Loucy (cell line): ENCODE measurements at regions not wholly inside any gene's neighbourhood (a gene's known extent, or its start where the extent isn't known, plus 50 kb on each side); places are given as distances from the start of the nearest gene placed in this dataset.

Source experiments
- H2AFZ ChIP-seq: fragments of 200-600 bp; sonication (generic); 2 replicates; pipeline ENCODE4 v1.6.0; 2016; ENCODE audit warnings: antibody characterized with exemption, mild to moderate bottlenecking, low read length, moderate library complexity
- H3F3A ChIP-seq: fragments of 200-600 bp; 2 replicates; pipeline ENCODE4 v1.6.0; 2016; ENCODE audit warnings: antibody characterized with exemption, low read depth, mild to moderate bottlenecking
- H3K27me3 ChIP-seq: fragments of 200-600 bp; sonication (generic); 2 replicates; pipeline ENCODE4 v1.6.1; 2014; ENCODE audit warnings: low read length, mild to moderate bottlenecking; ENCODE audit not compliant: insufficient read depth, poor library complexity, severe bottlenecking
- H3K36me3 ChIP-seq: fragments of 200-600 bp; sonication (generic); 2 replicates; pipeline ENCODE4 v1.6.1; 2016; ENCODE audit warnings: low read length; ENCODE audit not compliant: insufficient read depth
- H3K4me1 ChIP-seq: fragments of 200-600 bp; sonication (generic); 2 replicates; pipeline ENCODE4 v1.5.1; 2014; ENCODE audit warnings: low read length, mild to moderate bottlenecking; ENCODE audit not compliant: insufficient read depth, poor library complexity, severe bottlenecking
- H3K4me2 ChIP-seq: fragments of 200-600 bp; sonication (generic); 2 replicates; pipeline ENCODE4 v1.6.0; 2014; ENCODE audit warnings: antibody characterized with exemption, low read length, low read depth, mild to moderate bottlenecking; ENCODE audit not compliant: poor library complexity, severe bottlenecking
- H3K4me3 ChIP-seq: fragments of 200-600 bp; sonication (generic); 2 replicates; pipeline ENCODE4 v1.5.1; 2014; ENCODE audit warnings: low read length, mild to moderate bottlenecking, mixed read lengths; ENCODE audit not compliant: poor library complexity, severe bottlenecking
- H3K79me2 ChIP-seq: fragments of 200-600 bp; sonication (generic); 2 replicates; pipeline ENCODE4 v1.6.1; 2014; ENCODE audit warnings: low read length; ENCODE audit not compliant: insufficient read depth
- H3K9ac ChIP-seq: fragments of 200-600 bp; sonication (generic); 2 replicates; pipeline ENCODE4 v1.6.0; 2014; ENCODE audit warnings: mild to moderate bottlenecking, low read depth, low read length, moderate library complexity; ENCODE audit not compliant: poor library complexity, severe bottlenecking
- H3K9me2 ChIP-seq: fragments of 200-600 bp; sonication (generic); replicated peaks from 2 replicates; pipeline ENCODE4 v1.6.1; 2016; ENCODE audit warnings: low read depth, low read length, mixed read lengths
- H3K9me3 ChIP-seq: fragments of 200-600 bp; sonication (generic); 2 replicates; pipeline ENCODE4 v1.6.1; 2014; ENCODE audit warnings: mild to moderate bottlenecking, antibody characterized with exemption, low read length, low read depth; ENCODE audit not compliant: insufficient read depth
- H4K20me1 ChIP-seq: fragments of 200-600 bp; sonication (generic); 2 replicates; pipeline ENCODE4 v1.6.0; 2014; ENCODE audit warnings: antibody characterized with exemption, low read length, mild to moderate bottlenecking; ENCODE audit not compliant: insufficient read depth, poor library complexity, severe bottlenecking
- CTCF ChIP-seq: fragments of 200-600 bp; sonication (generic); conservative IDR thresholded peaks from 2 replicates; pipeline ENCODE4 v1.5.1; 2014; ENCODE audit warnings: mild to moderate bottlenecking, antibody characterized with exemption, low read length
- EZH2phosphoT487 ChIP-seq: fragments of 200-600 bp; IDR thresholded peaks from 2 replicates; pipeline ENCODE4 v1.6.1; 2018; ENCODE audit warnings: antibody characterized with exemption, mild to moderate bottlenecking, moderate library complexity, borderline replicate concordance

- H3K4me2 ChIP-seq, result no peak overlapping the region
- no peaks in the 10 kb centered on the region for H3K36me3 ChIP-seq
- no peaks in the 10 kb centered on the region for H3K79me2 ChIP-seq
- no peak overlapping the region for H3K9ac ChIP-seq
- H2AFZ ChIP-seq, result no peak overlapping the region
- H3K4me1 ChIP-seq, result no peaks in the 10 kb centered on the region
- H3F3A ChIP-seq, result no peaks in the 10 kb centered on the region
- TF ChIP-seq CTCF (no peak), EZH2phosphoT487 (no peak)
- H3K27me3 ChIP-seq, result no peaks in the 10 kb centered on the region
- no peaks in the 10 kb centered on the region for H3K9me2 ChIP-seq
- H3K9me3 ChIP-seq, result no peaks in the 10 kb centered on the region
- no peak overlapping the region for H3K4me3 ChIP-seq
- H4K20me1 ChIP-seq, result no peaks in the 10 kb centered on the region
These were observed 132.9 kb upstream of the C1orf21 start for GRCh38 chr1:184253921-184254320.

- no peak for TF ChIP-seq EZH2phosphoT487
- no peaks in the 10 kb centered on the region for H3K36me3 ChIP-seq
- no peak overlapping the region for H3K4me3 ChIP-seq
- no peaks in the 10 kb centered on the region for H3F3A ChIP-seq
- H3K9me3 ChIP-seq, result no peaks in the 10 kb centered on the region
- no peak overlapping the region for H3K9ac ChIP-seq
- H3K27me3 ChIP-seq, result no peaks in the 10 kb centered on the region
- H3K4me2 ChIP-seq, result no peak overlapping the region
- H2AFZ ChIP-seq, result no peak overlapping the region
- H3K4me1 ChIP-seq, result no peaks in the 10 kb centered on the region
- H3K79me2 ChIP-seq, result no peaks in the 10 kb centered on the region
- no peaks in the 10 kb centered on the region for H4K20me1 ChIP-seq
- no peaks in the 10 kb centered on the region for H3K9me2 ChIP-seq
These were observed 132.0 kb upstream of the C1orf21 start for GRCh38 chr1:184254849-184255248.

GRCh38 chr1:184255560-184255959 lies 131.3 kb upstream of the C1orf21 start:
- Histone ChIP-seq H3K9me3 (no peaks in the 10 kb centered on the region), H3K9me2 (no peaks in the 10 kb centered on the region), H3F3A (no peaks in the 10 kb centered on the region)

More at GRCh38 chr1:184255560-184255959, 131.3 kb upstream of the C1orf21 start:
- Histone ChIP-seq H3K4me2 (no peak overlapping the region), H2AFZ (no peak overlapping the region), H3K79me2 (no peaks in the 10 kb centered on the region), H3K4me1 (no peaks in the 10 kb centered on the region), H3K36me3 (no peaks in the 10 kb centered on the region), H3K9ac (no peak overlapping the region), H4K20me1 (no peaks in the 10 kb centered on the region), H3K4me3 (no peak overlapping the region), H3K27me3 (no peaks in the 10 kb centered on the region)
- TF ChIP-seq CTCF, result no peak
- no peak for TF ChIP-seq EZH2phosphoT487
